ENCODE measurements at regions not wholly inside any gene's neighbourhood (a gene's known extent, or its start where the extent isn't known, plus 50 kb on each side); places are given as distances from the start of the nearest gene placed in this dataset.

DNA sequence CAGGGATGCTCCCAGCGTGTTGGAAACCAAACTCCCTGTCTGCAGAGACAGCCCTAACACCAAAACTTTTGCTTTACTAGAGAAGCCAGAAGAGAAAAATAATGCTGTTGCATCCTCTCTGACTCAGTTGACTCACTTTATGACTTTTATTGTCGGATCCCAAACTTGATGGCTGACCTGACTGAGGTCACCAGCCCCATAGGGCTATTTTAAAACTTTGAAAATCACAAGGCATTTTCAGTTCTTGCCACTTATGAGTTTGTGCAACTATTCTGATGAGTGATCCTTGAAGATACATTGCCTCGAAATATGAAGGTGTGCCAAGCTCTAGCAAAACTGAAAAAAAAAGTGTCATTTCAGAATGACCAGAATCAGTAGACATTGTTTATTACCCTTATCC, 320.2 kb downstream of the DLEU7 start:
- no peak for DNase-seq
- ATAC-seq (ENCODE audit: insufficient read depth, low read depth) = no peak
- Histone ChIP-seq H3K4me3 (ENCODE audit: low read depth in 1 of 2, low read length in 2 of 2) (no peak overlapping the region), H3K27me3 (ENCODE audit: insufficient read depth, low read length, poor library complexity) (no peaks in the 10 kb centered on the region), H2AFZ (ENCODE audit: low read depth, low read length) (no peak overlapping the region), H3K9ac (ENCODE audit: low read depth, low read length) (no peak overlapping the region), H3K4me2 (ENCODE audit: insufficient read depth, low read length) (no peak overlapping the region), H3K27ac (ENCODE audit: low read length) (no peak overlapping the region), H3K36me3 (ENCODE audit: insufficient read depth, low read length) (no peaks in the 10 kb centered on the region), H4K20me1 (ENCODE audit: insufficient read depth, low read length) (no peaks in the 10 kb centered on the region), H3K9me3 (ENCODE audit: insufficient read depth, low read length, severe bottlenecking) (no peaks in the 10 kb centered on the region), H3K79me2 (ENCODE audit: insufficient read depth, low read length) (no peaks in the 10 kb centered on the region), H3K4me1 (ENCODE audit: insufficient read depth, low read length) (peaks cover 41% of the 10 kb centered on the region)
- no peak for TF ChIP-seq EZH2 (IDR thresholded peaks at IDR 0.05; ENCODE audit: borderline replicate concordance, low read depth, low read length, severe bottlenecking)
- TF ChIP-seq, protein P1, sequence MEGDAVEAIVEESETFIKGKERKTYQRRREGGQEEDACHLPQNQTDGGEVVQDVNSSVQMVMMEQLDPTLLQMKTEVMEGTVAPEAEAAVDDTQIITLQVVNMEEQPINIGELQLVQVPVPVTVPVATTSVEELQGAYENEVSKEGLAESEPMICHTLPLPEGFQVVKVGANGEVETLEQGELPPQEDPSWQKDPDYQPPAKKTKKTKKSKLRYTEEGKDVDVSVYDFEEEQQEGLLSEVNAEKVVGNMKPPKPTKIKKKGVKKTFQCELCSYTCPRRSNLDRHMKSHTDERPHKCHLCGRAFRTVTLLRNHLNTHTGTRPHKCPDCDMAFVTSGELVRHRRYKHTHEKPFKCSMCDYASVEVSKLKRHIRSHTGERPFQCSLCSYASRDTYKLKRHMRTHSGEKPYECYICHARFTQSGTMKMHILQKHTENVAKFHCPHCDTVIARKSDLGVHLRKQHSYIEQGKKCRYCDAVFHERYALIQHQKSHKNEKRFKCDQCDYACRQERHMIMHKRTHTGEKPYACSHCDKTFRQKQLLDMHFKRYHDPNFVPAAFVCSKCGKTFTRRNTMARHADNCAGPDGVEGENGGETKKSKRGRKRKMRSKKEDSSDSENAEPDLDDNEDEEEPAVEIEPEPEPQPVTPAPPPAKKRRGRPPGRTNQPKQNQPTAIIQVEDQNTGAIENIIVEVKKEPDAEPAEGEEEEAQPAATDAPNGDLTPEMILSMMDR (IDR thresholded peaks at IDR 0.05; ENCODE audit: borderline replicate concordance, extremely low read depth, low read length, poor library complexity, severe bottlenecking) = no peak

DNA sequence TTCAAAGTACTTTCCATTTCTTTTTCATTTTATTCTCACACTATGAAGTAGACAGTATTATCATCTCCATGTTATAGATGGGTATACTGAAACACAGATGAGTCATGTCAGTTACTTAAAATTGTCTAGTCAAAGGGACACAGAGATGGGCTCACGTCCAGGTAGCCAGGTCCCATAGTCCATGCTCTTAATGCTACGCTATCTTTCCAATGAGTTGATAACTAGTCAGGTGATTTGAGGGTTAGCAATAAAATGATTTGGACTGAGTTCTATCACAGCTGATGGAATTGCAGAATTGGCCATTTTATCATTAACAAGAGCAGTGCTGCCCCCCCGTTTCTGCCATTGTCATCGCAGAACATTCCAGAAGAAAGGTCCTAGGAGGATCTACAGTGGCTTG, 318.9 kb downstream of the DLEU7 start:
- Histone ChIP-seq H3K36me3 (ENCODE audit: insufficient read depth, low read length) (no peaks in the 10 kb centered on the region), H2AFZ (ENCODE audit: low read depth, low read length) (no peak overlapping the region), H3K4me1 (ENCODE audit: insufficient read depth, low read length) (peaks cover 54% of the 10 kb centered on the region), H3K9me3 (ENCODE audit: insufficient read depth, low read length, severe bottlenecking) (no peaks in the 10 kb centered on the region), H4K20me1 (ENCODE audit: insufficient read depth, low read length) (no peaks in the 10 kb centered on the region), H3K4me3 (ENCODE audit: low read depth in 1 of 2, low read length in 2 of 2) (no peak overlapping the region), H3K79me2 (ENCODE audit: insufficient read depth, low read length) (no peaks in the 10 kb centered on the region), H3K9ac (ENCODE audit: low read depth, low read length) (no peak overlapping the region), H3K27ac (ENCODE audit: low read length) (no peak overlapping the region), H3K4me2 (ENCODE audit: insufficient read depth, low read length) (no peak overlapping the region), H3K27me3 (ENCODE audit: insufficient read depth, low read length, poor library complexity) (no peaks in the 10 kb centered on the region)
- ATAC-seq (ENCODE audit: insufficient read depth, low read depth) (no peak), DNase-seq (no peak)
- no peak for TF ChIP-seq EZH2 (IDR thresholded peaks at IDR 0.05; ENCODE audit: borderline replicate concordance, low read depth, low read length, severe bottlenecking)

DNA sequence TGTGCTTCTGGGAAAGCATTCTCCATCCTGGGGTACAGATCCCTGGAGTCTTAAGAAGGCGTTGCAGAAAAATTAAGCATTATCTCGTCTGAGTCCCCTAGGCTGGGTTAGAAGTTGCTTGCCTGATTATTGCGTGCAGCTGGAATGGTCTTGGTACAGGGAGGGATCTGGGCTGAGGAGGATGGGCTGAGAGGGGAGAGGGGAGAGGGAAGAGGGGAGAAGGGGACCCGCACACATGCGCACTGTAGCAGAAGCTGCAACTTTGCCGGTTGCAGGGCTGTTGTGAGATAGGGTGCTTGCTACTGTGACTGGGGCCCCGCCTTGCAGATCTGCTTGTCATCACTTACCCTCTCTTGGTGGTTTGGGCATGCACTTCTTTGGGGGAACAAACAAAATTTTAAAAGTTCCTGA, 316.8 kb downstream of the DLEU7 start:
- H3K27ac ChIP-seq (ENCODE audit: low read length) = peak overlapping the region; percentile 71
- no peaks in the 10 kb centered on the region for H4K20me1 ChIP-seq (ENCODE audit: insufficient read depth, low read length)
- no peaks in the 10 kb centered on the region for H3K36me3 ChIP-seq (ENCODE audit: insufficient read depth, low read length)
- no peaks in the 10 kb centered on the region for H3K79me2 ChIP-seq (ENCODE audit: insufficient read depth, low read length)
- H3K4me3 ChIP-seq (ENCODE audit: low read depth in 1 of 2, low read length in 2 of 2) = no peak overlapping the region
- peak overlapping the region; percentile 37 for H3K9ac ChIP-seq (ENCODE audit: low read depth, low read length)
- DNase-seq (peak; percentile 34), ATAC-seq (ENCODE audit: insufficient read depth, low read depth) (0 out of 3 replicates have a peak, but pooled peaks have one; percentile 6)
- peak overlapping the region; percentile 26 for H3K4me2 ChIP-seq (ENCODE audit: insufficient read depth, low read length)
- H3K9me3 ChIP-seq (ENCODE audit: insufficient read depth, low read length, severe bottlenecking) = no peaks in the 10 kb centered on the region
- H3K4me1 ChIP-seq (ENCODE audit: insufficient read depth, low read length) = peaks cover 65% of the 10 kb centered on the region
- TF ChIP-seq, protein P1 (IDR thresholded peaks at IDR 0.05; ENCODE audit: borderline replicate concordance, extremely low read depth, low read length, poor library complexity, severe bottlenecking) = no peak
- TF ChIP-seq EZH2 (IDR thresholded peaks at IDR 0.05; ENCODE audit: borderline replicate concordance, low read depth, low read length, severe bottlenecking) = no peak
- no peaks in the 10 kb centered on the region for H3K27me3 ChIP-seq (ENCODE audit: insufficient read depth, low read length, poor library complexity)
- peak overlapping the region; percentile 14 for H2AFZ ChIP-seq (ENCODE audit: low read depth, low read length)

DNA sequence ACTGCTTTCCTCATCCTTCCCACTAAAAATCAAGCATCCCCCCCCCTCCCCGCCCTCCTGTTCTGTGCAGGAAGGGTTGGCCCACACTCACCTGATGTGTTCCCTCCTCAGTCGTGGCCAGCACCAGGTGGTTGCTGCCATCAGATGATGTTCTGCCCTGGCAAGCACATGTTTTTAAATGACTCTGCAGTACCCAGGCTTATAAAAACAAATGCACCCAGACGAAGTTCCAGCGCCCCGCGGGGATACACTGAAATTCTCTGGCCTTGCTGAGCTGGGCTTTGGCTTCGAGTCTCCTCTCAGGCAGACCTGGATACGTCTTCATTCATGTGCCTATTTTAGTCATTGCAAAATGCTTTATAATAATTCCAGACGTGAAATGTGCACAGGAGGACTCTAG, 316.3 kb downstream of the DLEU7 start:
- DNase-seq (peak; percentile 60), ATAC-seq (ENCODE audit: insufficient read depth, low read depth) (no peak)
- Histone ChIP-seq H3K27me3 (ENCODE audit: insufficient read depth, low read length, poor library complexity) (no peaks in the 10 kb centered on the region), H3K79me2 (ENCODE audit: insufficient read depth, low read length) (no peaks in the 10 kb centered on the region), H3K36me3 (ENCODE audit: insufficient read depth, low read length) (no peaks in the 10 kb centered on the region), H3K27ac (ENCODE audit: low read length) (peak overlapping the region; percentile 76), H3K4me1 (ENCODE audit: insufficient read depth, low read length) (peaks cover 60% of the 10 kb centered on the region), H2AFZ (ENCODE audit: low read depth, low read length) (no peak overlapping the region), H3K4me3 (ENCODE audit: low read depth in 1 of 2, low read length in 2 of 2) (no peak overlapping the region), H3K4me2 (ENCODE audit: insufficient read depth, low read length) (no peak overlapping the region), H3K9me3 (ENCODE audit: insufficient read depth, low read length, severe bottlenecking) (no peaks in the 10 kb centered on the region), H3K9ac (ENCODE audit: low read depth, low read length) (peak overlapping the region; percentile 11; the same call in 1 of the 2 replicates), H4K20me1 (ENCODE audit: insufficient read depth, low read length) (no peaks in the 10 kb centered on the region)
- TF ChIP-seq, protein P1 (IDR thresholded peaks at IDR 0.05; ENCODE audit: borderline replicate concordance, extremely low read depth, low read length, poor library complexity, severe bottlenecking) = no peak
- no peak for TF ChIP-seq EZH2 (IDR thresholded peaks at IDR 0.05; ENCODE audit: borderline replicate concordance, low read depth, low read length, severe bottlenecking)
